GM23248 (cell line): ENCODE measurements at regions not wholly inside any gene's neighbourhood (a gene's known extent, or its start where the extent isn't known, plus 50 kb on each side); places are given as distances from the start of the nearest gene placed in this dataset.

Experiments
- EZH2 ChIP-seq: fragments of 200-600 bp; sonication (generic); IDR thresholded peaks from 2 replicates; pipeline ENCODE4 v1.6.1; 2018; ENCODE audit warnings: antibody characterized with exemption, mild to moderate bottlenecking; ENCODE audit not compliant: insufficient read depth, poor library complexity, severe bottlenecking
- EZH2phosphoT487 ChIP-seq: fragments of 200-600 bp; sonication (generic); IDR thresholded peaks from 2 replicates; pipeline ENCODE4 v1.6.1; 2018; ENCODE audit warnings: antibody characterized with exemption, moderate library complexity, mild to moderate bottlenecking, low read depth; ENCODE audit not compliant: insufficient read depth

GRCh38 chr3:187977659-187978058, 176.3 kb upstream of the LPP start:
- TF ChIP-seq EZH2 (no peak), EZH2phosphoT487 (no peak)
